ENCODE measurements at regions not wholly inside any gene's neighbourhood (a gene's known extent, or its start where the extent isn't known, plus 50 kb on each side); places are given as distances from the start of the nearest gene placed in this dataset.

- Histone ChIP-seq H3K4ac (ENCODE audit: low read depth, low read length) (no peak overlapping the region), H3K23me2 (ENCODE audit: insufficient read length, low read depth, low read length, poor library complexity, severe bottlenecking) (no peaks in the 10 kb centered on the region), H3K4me1 (ENCODE audit: insufficient read depth, low read length) (peaks cover 2% of the 10 kb centered on the region; the same call in 1 of the 2 replicates), H2BK20ac (ENCODE audit: low read depth, low read length, poor library complexity, severe bottlenecking) (no peak overlapping the region), H2BK120ac (ENCODE audit: low read depth, low read length, poor library complexity, severe bottlenecking) (no peak overlapping the region), H2AK5ac (ENCODE audit: insufficient read length, low read length) (no peak overlapping the region), H3K27ac (ENCODE audit: insufficient read length, low read depth, low read length) (no peak overlapping the region), H2BK15ac (ENCODE audit: low read depth, low read length) (no peak overlapping the region), H4K8ac (replicated peaks; ENCODE audit: insufficient read length, low read depth, low read length) (no peak overlapping the region), H3K79me1 (ENCODE audit: insufficient read depth, low read depth, low read length, poor library complexity, severe bottlenecking) (no peaks in the 10 kb centered on the region), H3K18ac (ENCODE audit: insufficient read length, low read depth, low read length) (no peak overlapping the region), H3K56ac (ENCODE audit: insufficient read length, low read depth, low read length) (no peak overlapping the region), H3K14ac (ENCODE audit: insufficient read depth, low read length) (no peak overlapping the region), H3K27me3 (ENCODE audit: insufficient read depth, low read length) (no peaks in the 10 kb centered on the region; the same call in 1 of the 2 replicates), H4K91ac (ENCODE audit: insufficient read length, low read depth, low read length) (no peak overlapping the region), H2AFZ (ENCODE audit: low read length) (no peak overlapping the region), H4K20me1 (ENCODE audit: control insufficient read depth, insufficient read depth, insufficient read length) (no peaks in the 10 kb centered on the region), H2BK12ac (ENCODE audit: insufficient read length, low read depth, low read length) (no peak overlapping the region), H3K9ac (ENCODE audit: extremely low read depth, insufficient read length, low read length) (no peak overlapping the region), H3K23ac (ENCODE audit: insufficient read length, low read depth, low read length) (no peak overlapping the region), H3K79me2 (ENCODE audit: insufficient read depth, low read length) (no peaks in the 10 kb centered on the region), H4K5ac (ENCODE audit: insufficient read length, low read depth, low read length) (no peak overlapping the region), H3T11ph (ENCODE audit: low read length) (no peak overlapping the region), H3K4me2 (ENCODE audit: insufficient read depth, insufficient read length, low read length) (no peak overlapping the region), H3K9me3 (ENCODE audit: control insufficient read depth, low read depth, low read length) (no peaks in the 10 kb centered on the region), H2BK5ac (ENCODE audit: insufficient read length, low read length) (no peak overlapping the region)
- Mint-ChIP-seq H3K4me3 (no peak overlapping the region), H3K27ac (no peak overlapping the region), H3K9me3 (no peaks in the 10 kb centered on the region), H3K36me3 (ENCODE audit: insufficient read depth in 1 of 3, low read depth in 3 of 3) (no peaks in the 10 kb centered on the region; a peak in 1 of 7 replicates), H3K4me1 (peaks cover 24 to 32% of the 10 kb centered on the region in 2 experiments), H3K27me3 (ENCODE audit: low read depth) (peaks cover under 1% of the 10 kb centered on the region)
- TF ChIP-seq CTCF (conservative IDR thresholded peaks at IDR 0.05) = no peak
- DNase-seq = no peak
- no CpG with 5 or more reads among the region's 6 CpGs for WGBS (ENCODE audit: extremely low coverage, insufficient read length, low lambda C conversion rate)
Measured at GRCh38 chr18:24918257-24918656, 433.7 kb downstream of the ZNF521 start.
